ENCODE measurements at regions not wholly inside any gene's neighbourhood (a gene's known extent, or its start where the extent isn't known, plus 50 kb on each side); places are given as distances from the start of the nearest gene placed in this dataset.

- TF ChIP-seq USF1 (IDR thresholded peaks at IDR 0.05), result no peak
- TF ChIP-seq NFIC (IDR thresholded peaks at IDR 0.05), result no peak
- TF ChIP-seq EGR1 (IDR thresholded peaks at IDR 0.05), result no peak
- TF ChIP-seq YY1 (IDR thresholded peaks at IDR 0.05; ENCODE audit: low read depth), result no peak
- TF ChIP-seq, protein P1, sequence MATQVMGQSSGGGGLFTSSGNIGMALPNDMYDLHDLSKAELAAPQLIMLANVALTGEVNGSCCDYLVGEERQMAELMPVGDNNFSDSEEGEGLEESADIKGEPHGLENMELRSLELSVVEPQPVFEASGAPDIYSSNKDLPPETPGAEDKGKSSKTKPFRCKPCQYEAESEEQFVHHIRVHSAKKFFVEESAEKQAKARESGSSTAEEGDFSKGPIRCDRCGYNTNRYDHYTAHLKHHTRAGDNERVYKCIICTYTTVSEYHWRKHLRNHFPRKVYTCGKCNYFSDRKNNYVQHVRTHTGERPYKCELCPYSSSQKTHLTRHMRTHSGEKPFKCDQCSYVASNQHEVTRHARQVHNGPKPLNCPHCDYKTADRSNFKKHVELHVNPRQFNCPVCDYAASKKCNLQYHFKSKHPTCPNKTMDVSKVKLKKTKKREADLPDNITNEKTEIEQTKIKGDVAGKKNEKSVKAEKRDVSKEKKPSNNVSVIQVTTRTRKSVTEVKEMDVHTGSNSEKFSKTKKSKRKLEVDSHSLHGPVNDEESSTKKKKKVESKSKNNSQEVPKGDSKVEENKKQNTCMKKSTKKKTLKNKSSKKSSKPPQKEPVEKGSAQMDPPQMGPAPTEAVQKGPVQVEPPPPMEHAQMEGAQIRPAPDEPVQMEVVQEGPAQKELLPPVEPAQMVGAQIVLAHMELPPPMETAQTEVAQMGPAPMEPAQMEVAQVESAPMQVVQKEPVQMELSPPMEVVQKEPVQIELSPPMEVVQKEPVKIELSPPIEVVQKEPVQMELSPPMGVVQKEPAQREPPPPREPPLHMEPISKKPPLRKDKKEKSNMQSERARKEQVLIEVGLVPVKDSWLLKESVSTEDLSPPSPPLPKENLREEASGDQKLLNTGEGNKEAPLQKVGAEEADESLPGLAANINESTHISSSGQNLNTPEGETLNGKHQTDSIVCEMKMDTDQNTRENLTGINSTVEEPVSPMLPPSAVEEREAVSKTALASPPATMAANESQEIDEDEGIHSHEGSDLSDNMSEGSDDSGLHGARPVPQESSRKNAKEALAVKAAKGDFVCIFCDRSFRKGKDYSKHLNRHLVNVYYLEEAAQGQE (IDR thresholded peaks at IDR 0.05; ENCODE audit: low read depth), result no peak
- no peak for TF ChIP-seq EP300 (IDR thresholded peaks at IDR 0.05; ENCODE audit: borderline replicate concordance)
- TF ChIP-seq FOXM1 (IDR thresholded peaks at IDR 0.05; ENCODE audit: borderline replicate concordance, low read depth), result no peak
- TF ChIP-seq RAD21 (IDR thresholded peaks at IDR 0.05; ENCODE audit: low read depth), result no peak
- no peak for TF ChIP-seq TEAD4 (IDR thresholded peaks at IDR 0.05)
- TF ChIP-seq ZBTB7A (IDR thresholded peaks at IDR 0.05; ENCODE audit: low read depth), result no peak
- TF ChIP-seq, protein P2, sequence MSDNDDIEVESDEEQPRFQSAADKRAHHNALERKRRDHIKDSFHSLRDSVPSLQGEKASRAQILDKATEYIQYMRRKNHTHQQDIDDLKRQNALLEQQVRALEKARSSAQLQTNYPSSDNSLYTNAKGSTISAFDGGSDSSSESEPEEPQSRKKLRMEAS (IDR thresholded peaks at IDR 0.05), result no peak
- TF ChIP-seq TCF12 (IDR thresholded peaks at IDR 0.05; ENCODE audit: low read depth), result no peak
- TF ChIP-seq TAF1 (IDR thresholded peaks at IDR 0.05; ENCODE audit: low read depth), result no peak
- TF ChIP-seq CREB1 (IDR thresholded peaks at IDR 0.05; ENCODE audit: low read depth), result no peak
- no peak for TF ChIP-seq CEBPB (IDR thresholded peaks at IDR 0.05)
Observed at GRCh38 chr4:187732524-187732923, 263.0 kb upstream of the ZFP42 start.

GRCh38 chr4:187739771-187740170 lies 255.8 kb upstream of the ZFP42 start:
- TF ChIP-seq TEAD4 (IDR thresholded peaks at IDR 0.05) (no peak), RAD21 (IDR thresholded peaks at IDR 0.05; ENCODE audit: low read depth) (no peak), FOXM1 (IDR thresholded peaks at IDR 0.05; ENCODE audit: borderline replicate concordance, low read depth) (no peak), CREB1 (IDR thresholded peaks at IDR 0.05; ENCODE audit: low read depth) (no peak), CEBPB (IDR thresholded peaks at IDR 0.05) (no peak), TCF12 (IDR thresholded peaks at IDR 0.05; ENCODE audit: low read depth) (no peak)
- TF ChIP-seq, protein P2 (IDR thresholded peaks at IDR 0.05), result no peak
- TF ChIP-seq, protein P1 (IDR thresholded peaks at IDR 0.05; ENCODE audit: low read depth), result no peak

- no peak for TF ChIP-seq TCF12 (IDR thresholded peaks at IDR 0.05; ENCODE audit: low read depth)
- no peak for TF ChIP-seq FOXM1 (IDR thresholded peaks at IDR 0.05; ENCODE audit: borderline replicate concordance, low read depth)
- TF ChIP-seq, protein P2 (IDR thresholded peaks at IDR 0.05), result no peak
- no peak for TF ChIP-seq EP300 (IDR thresholded peaks at IDR 0.05; ENCODE audit: borderline replicate concordance)
- TF ChIP-seq TAF1 (IDR thresholded peaks at IDR 0.05; ENCODE audit: low read depth), result no peak
- no peak for TF ChIP-seq NFIC (IDR thresholded peaks at IDR 0.05)
- TF ChIP-seq USF1 (IDR thresholded peaks at IDR 0.05), result no peak
- no peak for TF ChIP-seq YY1 (IDR thresholded peaks at IDR 0.05; ENCODE audit: low read depth)
- no peak for TF ChIP-seq CREB1 (IDR thresholded peaks at IDR 0.05; ENCODE audit: low read depth)
- TF ChIP-seq, protein P1 (IDR thresholded peaks at IDR 0.05; ENCODE audit: low read depth), result no peak
- no peak for TF ChIP-seq CEBPB (IDR thresholded peaks at IDR 0.05)
- no peak for TF ChIP-seq RAD21 (IDR thresholded peaks at IDR 0.05; ENCODE audit: low read depth)
- no peak for TF ChIP-seq ZBTB7A (IDR thresholded peaks at IDR 0.05; ENCODE audit: low read depth)
- TF ChIP-seq TEAD4 (IDR thresholded peaks at IDR 0.05), result no peak
Observed at GRCh38 chr4:187744911-187745310, 250.7 kb upstream of the ZFP42 start.

- TF ChIP-seq, protein P1 (IDR thresholded peaks at IDR 0.05; ENCODE audit: low read depth), result no peak
- no peak for TF ChIP-seq NFIC (IDR thresholded peaks at IDR 0.05)
- TF ChIP-seq ZBTB7A (IDR thresholded peaks at IDR 0.05; ENCODE audit: low read depth), result no peak
- no peak for TF ChIP-seq EP300 (IDR thresholded peaks at IDR 0.05; ENCODE audit: borderline replicate concordance)
- no peak for TF ChIP-seq TCF12 (IDR thresholded peaks at IDR 0.05; ENCODE audit: low read depth)
- TF ChIP-seq FOXM1 (IDR thresholded peaks at IDR 0.05; ENCODE audit: borderline replicate concordance, low read depth), result no peak
- no peak for TF ChIP-seq USF1 (IDR thresholded peaks at IDR 0.05)
- TF ChIP-seq TEAD4 (IDR thresholded peaks at IDR 0.05), result no peak
- TF ChIP-seq CREB1 (IDR thresholded peaks at IDR 0.05; ENCODE audit: low read depth), result no peak
- no peak for TF ChIP-seq YY1 (IDR thresholded peaks at IDR 0.05; ENCODE audit: low read depth)
- TF ChIP-seq CEBPB (IDR thresholded peaks at IDR 0.05), result no peak
- no peak for TF ChIP-seq EGR1 (IDR thresholded peaks at IDR 0.05)
Observed at GRCh38 chr4:187767158-187767557, 228.4 kb upstream of the ZFP42 start.

All from Ishikawa (cell line).